Right cardiac atrium (tissue), 5 donors: ENCODE measurements at regions not wholly inside any gene's neighbourhood (a gene's known extent, or its start where the extent isn't known, plus 50 kb on each side); places are given as distances from the start of the nearest gene placed in this dataset.

ENCODE experiments used
- ATAC-seq, 2 donors: fragments of 200-7000 bp; cut with Tn5 transposase; one replicate each; pipeline versions ENCODE4 v1.8.0 to v1.9.1; 2020; ENCODE audit warnings: moderate library complexity in 2 of 2, mild to moderate bottlenecking in 1 of 2
- DNase-seq, 3 donors: peaks; one replicate each; pipeline ENCODE4 v3.0.0-alpha.2; 2020
- H3K27ac ChIP-seq: one replicate; pipeline ENCODE4 v1.5.1; 2013; ENCODE audit warnings: mild to moderate bottlenecking, low read length, control low read depth, moderate library complexity
- H3K27me3 ChIP-seq: one replicate; pipeline ENCODE4 v1.6.1; 2013; ENCODE audit not compliant: control insufficient read depth, insufficient read depth
- H3K4me1 ChIP-seq: one replicate; pipeline ENCODE4 v1.6.1; 2013; ENCODE audit warnings: low read length; ENCODE audit not compliant: control insufficient read depth, insufficient read depth
- H3K4me3 ChIP-seq: one replicate; pipeline ENCODE4 v1.5.1; 2013; ENCODE audit warnings: low read length, control low read depth
- H3K9me3 ChIP-seq: one replicate; pipeline ENCODE4 v1.6.1; 2013; ENCODE audit warnings: low read length; ENCODE audit not compliant: control insufficient read depth
- WGBS: extraction: QIAGEN DNeasy Blood & Tissue Kit; methylation state at CpG from one replicate; pipeline ENCODE4 v1.1.7; 2013; 5-methylcytosine and 5-hydroxymethylcytosine counted together
- intact Hi-C, 4 donors: fragments of 100-400 bp; cut with DNase I; formaldehyde crosslinking; loops; one replicate each; pipeline versions ENCODE4 v1.11.0 to v1.14.0; 2022 to 2023
- donor health status: healthy with polysubstance abuse.
- donor health status: DM: no; HTN: yes; CAD: no.
- donor health status: DM: no; HTN: no; CAD: no.
- donor health status: DM: no; HTN: yes; CAD: no; lungs with severe emphysema.
- donor health status: DM: yes; HTN: yes; CAD: no.

GRCh38 chr12:89167986-89168385, 184.3 kb downstream of the DUSP6 start:
- no peak overlapping the region for H3K4me3 ChIP-seq
- no peaks in the 10 kb centered on the region for H3K27me3 ChIP-seq
- intact Hi-C loops: loop anchor here in 2 of 4 donors (10.0 kb wide), 2 partner anchors 177 to 297 kb away; no protein-coding TSS in a partner anchor
- no peaks in the 10 kb centered on the region for H3K4me1 ChIP-seq
- no peaks in the 10 kb centered on the region for H3K9me3 ChIP-seq
- H3K27ac ChIP-seq: no peak overlapping the region
- DNase-seq (no peak), ATAC-seq (no peak)
- WGBS: 85% methylated on average over 3 of the region's 3 CpGs

- ATAC-seq: peak; percentile 60 to 73
- Histone ChIP-seq H3K27ac (no peak overlapping the region), H3K9me3 (no peaks in the 10 kb centered on the region), H3K27me3 (no peaks in the 10 kb centered on the region), H3K4me1 (no peaks in the 10 kb centered on the region), H3K4me3 (no peak overlapping the region)
- 35% methylated on average over 1 of the region's 1 CpG for WGBS
- no peak for DNase-seq
- intact Hi-C loops: loop anchor here in 2 of 4 donors (10.0 kb wide), 2 partner anchors 178 to 298 kb away; no protein-coding TSS in a partner anchor
Measured at GRCh38 chr12:89166525-89166934, 185.8 kb downstream of the DUSP6 start.

DNA sequence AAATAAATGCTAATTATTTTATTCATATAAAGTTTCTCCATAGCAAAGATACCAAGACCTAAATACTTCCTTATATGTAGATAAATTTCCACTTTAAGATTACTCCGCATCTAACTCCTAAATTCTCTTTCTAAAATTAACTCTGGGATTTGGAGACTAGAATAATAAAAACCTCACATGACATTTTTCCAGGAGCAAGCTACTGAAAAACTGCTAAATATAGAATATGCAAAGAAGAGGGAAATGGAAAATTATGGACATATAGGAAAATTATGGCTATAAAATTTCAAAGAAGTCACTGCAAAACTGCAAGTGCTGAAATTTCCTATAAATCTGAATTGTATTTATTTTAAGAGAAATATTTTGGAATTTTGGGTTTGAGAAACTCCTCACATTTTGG, 186.2 kb downstream of the DUSP6 start:
- Histone ChIP-seq H3K9me3 (no peaks in the 10 kb centered on the region), H3K4me1 (no peaks in the 10 kb centered on the region), H3K27me3 (no peaks in the 10 kb centered on the region), H3K4me3 (no peak overlapping the region), H3K27ac (no peak overlapping the region)
- no peak for ATAC-seq
- WGBS: 42% methylated on average over 1 of the region's 1 CpG
- DNase-seq: no peak
- intact Hi-C loops: loop anchor here in 2 of 4 donors (10.0 kb wide), 2 partner anchors 179 to 299 kb away; no protein-coding TSS in a partner anchor

DNA sequence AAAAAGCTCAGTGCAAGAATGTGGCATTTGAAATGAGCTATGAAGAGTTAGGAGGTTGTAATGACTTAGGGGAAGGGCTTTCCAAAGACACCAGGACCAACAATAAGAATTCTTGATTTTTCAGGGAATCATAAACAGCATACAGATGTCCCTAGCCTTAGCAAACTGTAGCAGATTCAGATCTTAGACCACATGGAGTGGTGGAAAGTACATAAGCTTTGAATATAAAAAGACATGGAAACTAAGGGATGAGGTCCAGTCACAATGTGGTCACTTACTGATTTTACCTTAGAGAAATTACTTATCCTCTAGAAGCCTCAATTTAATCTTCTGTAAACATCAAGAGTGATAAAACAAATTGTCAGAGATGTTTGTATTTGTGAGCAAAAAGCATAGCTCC, 186.6 kb downstream of the DUSP6 start:
- H3K27ac ChIP-seq: no peak overlapping the region
- H3K9me3 ChIP-seq: no peaks in the 10 kb centered on the region
- DNase-seq (no peak), ATAC-seq (no peak)
- H3K27me3 ChIP-seq: no peaks in the 10 kb centered on the region
- intact Hi-C loops: loop anchor here in 2 of 4 donors (10.0 kb wide), 2 partner anchors 179 to 299 kb away; no protein-coding TSS in a partner anchor
- peaks cover 2% of the 10 kb centered on the region for H3K4me1 ChIP-seq
- H3K4me3 ChIP-seq: no peak overlapping the region

DNA sequence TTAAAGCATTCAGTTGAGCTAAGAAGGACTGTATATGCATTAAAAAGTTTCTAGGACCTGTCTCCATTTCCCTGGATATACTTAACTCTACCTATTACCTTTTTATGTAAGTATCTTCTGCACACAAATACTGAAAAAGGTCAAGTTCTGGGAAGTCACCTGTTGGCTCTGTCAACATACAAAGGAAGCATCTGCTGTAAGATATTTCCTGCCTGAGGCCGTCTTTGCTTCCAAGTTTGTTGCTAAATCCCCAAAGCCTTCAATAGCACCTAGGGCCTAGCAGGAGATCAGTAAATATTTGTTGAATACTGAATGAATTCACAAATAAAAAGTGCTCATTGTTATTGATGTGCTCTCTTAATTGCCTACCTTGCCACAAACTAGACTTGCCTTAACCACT, 188.4 kb downstream of the DUSP6 start:
- Histone ChIP-seq H3K27ac (no peak overlapping the region), H3K4me3 (no peak overlapping the region), H3K27me3 (no peaks in the 10 kb centered on the region), H3K4me1 (peaks cover 3% of the 10 kb centered on the region), H3K9me3 (no peaks in the 10 kb centered on the region)
- intact Hi-C loops: loop anchor here in 2 of 4 donors (10.0 kb wide), 2 partner anchors 181 to 301 kb away; no protein-coding TSS in a partner anchor
- no peak for ATAC-seq
- no peak for DNase-seq
- 58% methylated on average over 1 of the region's 1 CpG for WGBS

DNA sequence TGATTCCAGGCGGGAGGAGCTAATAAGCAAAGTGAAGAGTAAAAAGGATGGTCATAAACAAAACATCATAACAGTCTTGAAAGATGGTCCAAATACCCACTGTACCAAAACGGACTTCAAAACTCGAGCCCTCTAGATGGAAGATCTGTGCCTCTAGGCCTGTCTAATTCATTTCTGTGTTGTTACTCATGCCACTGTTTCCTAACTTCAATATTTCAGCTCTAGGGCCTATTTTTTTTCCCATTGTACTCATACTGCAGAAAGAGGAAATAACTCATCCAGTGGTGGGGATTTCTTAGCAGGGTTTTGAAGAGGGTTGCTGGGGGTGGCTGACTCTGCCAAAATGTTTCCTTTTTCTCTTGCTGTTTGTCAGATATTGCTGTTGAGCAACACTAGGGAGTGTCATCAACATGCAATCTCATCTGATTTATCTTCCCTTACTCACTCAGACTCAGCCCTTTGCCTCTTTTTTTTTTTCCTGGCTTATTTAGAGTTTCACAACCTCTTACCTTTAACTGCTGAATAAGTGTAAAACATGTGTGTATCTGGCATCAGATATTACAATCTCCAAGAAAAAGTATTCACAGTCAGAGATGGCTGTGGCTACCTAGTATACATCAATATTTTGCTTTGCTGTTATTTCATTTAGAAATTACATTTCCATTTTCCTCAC, 189.6 kb downstream of the DUSP6 start:
- H3K9me3 ChIP-seq: no peaks in the 10 kb centered on the region
- peak; percentile 86 to 89 for ATAC-seq
- WGBS: 72% methylated on average over 3 of the region's 3 CpGs

GRCh38 chr12:89161557-89161956, 190.7 kb downstream of the DUSP6 start:
- peaks cover 5% of the 10 kb centered on the region for H3K4me1 ChIP-seq
- WGBS: 89% methylated on average over 3 of the region's 3 CpGs
- no peaks in the 10 kb centered on the region for H3K9me3 ChIP-seq
- H3K27ac ChIP-seq: no peak overlapping the region
- no peaks in the 10 kb centered on the region for H3K27me3 ChIP-seq
- no peak overlapping the region for H3K4me3 ChIP-seq
- DNase-seq (no peak), ATAC-seq (no peak)
- intact Hi-C loops: loop anchor here in 2 of 4 donors (10.0 kb wide), 2 partner anchors 183 to 303 kb away; no protein-coding TSS in a partner anchor

More for the DNA sequence above, 189.6 kb downstream of the DUSP6 start:
- intact Hi-C loops: loop anchor here in 2 of 4 donors (10.0 kb wide), 2 partner anchors 182 to 302 kb away; no protein-coding TSS in a partner anchor
- DNase-seq: peak; percentile 37 to 61 (median 40)
- Histone ChIP-seq H3K4me3 (no peak overlapping the region), H3K27me3 (no peaks in the 10 kb centered on the region), H3K4me1 (peaks cover 3% of the 10 kb centered on the region), H3K27ac (peak overlapping the region; percentile 86)

- 36% methylated on average over 5 of the region's 5 CpGs for WGBS
Measured at GRCh38 chr12:89160716-89161123, 191.6 kb downstream of the DUSP6 start.

GRCh38 chr12:89157413-89157812, 194.9 kb downstream of the DUSP6 start:
- intact Hi-C loops: no loop called here
- Histone ChIP-seq H3K27ac (no peak overlapping the region), H3K4me3 (no peak overlapping the region), H3K27me3 (no peaks in the 10 kb centered on the region), H3K4me1 (peaks cover 5% of the 10 kb centered on the region), H3K9me3 (no peaks in the 10 kb centered on the region)
- WGBS: 83% methylated on average over 2 of the region's 2 CpGs
- ATAC-seq (no peak), DNase-seq (no peak)

More at GRCh38 chr12:89160716-89161123, 191.6 kb downstream of the DUSP6 start:
- H3K27ac ChIP-seq: peak overlapping the region; percentile 32
- H3K4me1 ChIP-seq: peaks cover 5% of the 10 kb centered on the region
- no peaks in the 10 kb centered on the region for H3K9me3 ChIP-seq
- no peak overlapping the region for H3K4me3 ChIP-seq
- ATAC-seq: peak; percentile 68 to 80
- peak; percentile 57 to 80 (median 71) for DNase-seq
- H3K27me3 ChIP-seq: no peaks in the 10 kb centered on the region
- intact Hi-C loops: loop anchor here in 2 of 4 donors (10.0 kb wide), 2 partner anchors 184 to 304 kb away; no protein-coding TSS in a partner anchor

DNA sequence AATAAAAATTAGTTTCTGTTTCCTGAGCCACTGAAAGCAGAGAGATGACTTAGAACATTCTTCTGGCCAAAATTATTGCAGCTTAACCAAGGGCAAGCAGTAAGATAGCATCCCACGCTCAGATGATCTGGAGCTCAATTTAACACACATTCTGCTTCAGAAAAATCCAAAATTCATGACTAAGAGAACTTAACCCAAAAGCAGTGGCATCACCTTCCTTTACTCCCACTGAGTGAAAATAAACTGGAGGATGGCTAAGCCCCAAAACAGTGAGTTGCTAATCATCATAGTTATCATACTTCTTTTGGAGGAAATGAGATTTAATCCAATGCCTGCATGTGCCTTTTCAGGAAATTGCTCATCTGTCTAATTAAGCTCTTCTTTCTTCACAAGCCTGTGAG, 195.4 kb downstream of the DUSP6 start:
- 67% methylated on average over 1 of the region's 1 CpG for WGBS
- ATAC-seq (no peak), DNase-seq (no peak)
- no peaks in the 10 kb centered on the region for H3K9me3 ChIP-seq
- intact Hi-C loops: no loop called here
- no peak overlapping the region for H3K27ac ChIP-seq
- H3K4me3 ChIP-seq: no peak overlapping the region
- H3K27me3 ChIP-seq: no peaks in the 10 kb centered on the region
- H3K4me1 ChIP-seq: peaks cover 5% of the 10 kb centered on the region

- Histone ChIP-seq H3K27ac (no peak overlapping the region), H3K4me1 (peaks cover 5% of the 10 kb centered on the region), H3K9me3 (no peaks in the 10 kb centered on the region), H3K27me3 (no peaks in the 10 kb centered on the region), H3K4me3 (no peak overlapping the region)
- DNase-seq (no peak), ATAC-seq (peak in 1 of 2 donors; percentile 34)
- intact Hi-C loops: no loop called here
- WGBS: 56% methylated on average over 1 of the region's 1 CpG
Measured at GRCh38 chr12:89156340-89156739, 196.0 kb downstream of the DUSP6 start.
